GM19351 (cell line): ENCODE measurements at regions not wholly inside any gene's neighbourhood (a gene's known extent, or its start where the extent isn't known, plus 50 kb on each side); places are given as distances from the start of the nearest gene placed in this dataset.
"Not testable (repeated sequence)": the region's sequence is repeated elsewhere in the genome, so short reads cannot be mapped to it uniquely, and the experiment has no call there.

Experiments
- ATAC-seq: cut with Tn5 transposase; IDR thresholded peaks from one replicate; pipeline ENCODE4 v1.9.1; 2021; ENCODE audit warnings: mild to moderate bottlenecking, moderate library complexity; ENCODE audit not compliant: unreplicated experiment

GRCh38 chr7:13802651-13803050 is 186.8 kb downstream of the ETV1 start:
- no peak for ATAC-seq

- no peak for ATAC-seq
Observed at GRCh38 chr7:13803134-13803533, 186.3 kb downstream of the ETV1 start.

- ATAC-seq: not testable (repeated sequence)
Observed at GRCh38 chr7:13806089-13806867, 183.2 kb downstream of the ETV1 start.

GRCh38 chr7:13817230-13817629 is 172.2 kb downstream of the ETV1 start:
- not testable (repeated sequence) for ATAC-seq

GRCh38 chr7:13821152-13821787 is 168.2 kb downstream of the ETV1 start:
- no peak for ATAC-seq

GRCh38 chr7:13822678-13823077 is 166.8 kb downstream of the ETV1 start:
- ATAC-seq: no peak

- ATAC-seq: no peak
Observed at GRCh38 chr7:13826752-13827151, 162.7 kb downstream of the ETV1 start.

- ATAC-seq: no peak
Observed at GRCh38 chr7:13827716-13828115, 161.8 kb downstream of the ETV1 start.

- no peak for ATAC-seq
Observed at GRCh38 chr7:13829231-13829630, 160.2 kb downstream of the ETV1 start.

GRCh38 chr7:13829914-13830900 is 159.3 kb downstream of the ETV1 start:
- no peak for ATAC-seq

- ATAC-seq: no peak
Observed at GRCh38 chr7:13832346-13832745, 157.1 kb downstream of the ETV1 start.

- ATAC-seq: no peak
Observed at GRCh38 chr7:13834328-13834761, 155.1 kb downstream of the ETV1 start.

GRCh38 chr7:13835442-13835841 is 154.0 kb downstream of the ETV1 start:
- no peak for ATAC-seq

- no peak for ATAC-seq
Observed at GRCh38 chr7:13839063-13839462, 150.4 kb downstream of the ETV1 start.
